ENCODE measurements at regions not wholly inside any gene's neighbourhood (a gene's known extent, or its start where the extent isn't known, plus 50 kb on each side); places are given as distances from the start of the nearest gene placed in this dataset.
"Not testable (repeated sequence)": the region's sequence is repeated elsewhere in the genome, so short reads cannot be mapped to it uniquely, and the experiment has no call there.

DNA sequence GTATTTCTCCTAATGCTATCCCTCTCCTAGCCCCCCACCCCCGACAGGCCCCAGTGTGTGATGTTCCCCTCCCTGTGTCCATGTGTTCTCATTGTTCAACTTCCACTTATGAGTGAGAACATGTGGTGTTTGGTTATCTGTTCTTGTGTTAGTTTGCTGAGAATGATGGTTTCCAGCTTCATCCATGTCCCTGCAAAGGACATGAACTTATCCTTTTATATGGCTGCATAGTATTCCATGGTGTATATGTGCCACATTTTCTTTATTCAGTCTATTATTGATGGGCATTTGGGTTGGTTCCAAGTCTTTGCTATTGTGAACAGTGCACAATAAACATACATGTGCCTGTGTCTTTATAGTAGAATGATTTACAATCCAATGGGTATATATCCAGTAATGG, 362.0 kb upstream of the GYPC start:
- TF ChIP-seq ELF4 (IDR thresholded peaks at IDR 0.05); NFRKB (IDR thresholded peaks at IDR 0.05); FOXA1 (IDR thresholded peaks at IDR 0.05); ZNF384 (IDR thresholded peaks at IDR 0.05); HDGF (IDR thresholded peaks at IDR 0.05; ENCODE audit: borderline replicate concordance); SP1 (IDR thresholded peaks at IDR 0.05); BHLHE40 (IDR thresholded peaks at IDR 0.05; ENCODE audit: borderline replicate concordance); TARDBP (IDR thresholded peaks at IDR 0.05); FOXM1 (IDR thresholded peaks at IDR 0.05; ENCODE audit: borderline replicate concordance); FOXK2 (IDR thresholded peaks at IDR 0.05); LEF1 (IDR thresholded peaks at IDR 0.05; ENCODE audit: borderline replicate concordance); CTBP1 (IDR thresholded peaks at IDR 0.05; ENCODE audit: borderline replicate concordance): not testable (repeated sequence)

Measured in HEK293T (cell line).